GM23338 (cell line): ENCODE measurements at regions not wholly inside any gene's neighbourhood (a gene's known extent, or its start where the extent isn't known, plus 50 kb on each side); places are given as distances from the start of the nearest gene placed in this dataset.

ENCODE experiments used
- ATAC-seq: fragments of 200-7000 bp; cut with Tn5 transposase; 3 replicates; pipeline ENCODE4 v1.9.1; 2020
- DNase-seq: peaks from one replicate; pipeline ENCODE4 v3.0.0-alpha.2; 2015; ENCODE audit warnings: low spot score
- H2AFZ ChIP-seq: fragments of 200-600 bp; sonication (generic); 2 replicates; pipeline ENCODE4 v1.8.0; 2016; ENCODE audit warnings: antibody characterized with exemption, mild to moderate bottlenecking, moderate library complexity
- H3F3A ChIP-seq: fragments of 200-600 bp; sonication (generic); replicated peaks from 2 replicates; pipeline ENCODE4 v1.8.0; 2017; ENCODE audit warnings: antibody characterized with exemption, mixed run types, low read depth
- H3K27ac ChIP-seq: fragments of 200-600 bp; sonication (generic); 2 replicates; pipeline ENCODE4 v1.6.1; 2016; ENCODE audit warnings: low read depth
- H3K27me3 ChIP-seq: fragments of 200-600 bp; sonication (generic); 2 replicates; pipeline ENCODE4 v1.8.0; 2016; ENCODE audit warnings: mild to moderate bottlenecking, mixed run types, moderate library complexity; ENCODE audit not compliant: insufficient read depth
- H3K36me3 ChIP-seq: fragments of 200-600 bp; sonication (generic); 2 replicates; pipeline ENCODE4 v1.8.0; 2016; ENCODE audit warnings: mild to moderate bottlenecking; ENCODE audit not compliant: insufficient read depth
- H3K4me1 ChIP-seq: fragments of 200-600 bp; sonication (generic); 2 replicates; pipeline ENCODE4 v1.8.0; 2016; ENCODE audit warnings: mild to moderate bottlenecking, moderate library complexity; ENCODE audit not compliant: insufficient read depth
- H3K4me2 ChIP-seq: fragments of 200-600 bp; sonication (generic); 2 replicates; pipeline ENCODE4 v1.7.1; 2017; ENCODE audit warnings: mixed run types
- H3K4me3 ChIP-seq: fragments of 200-600 bp; sonication (generic); 2 replicates; pipeline ENCODE4 v1.6.1; 2016; ENCODE audit warnings: mixed run types
- H3K79me2 ChIP-seq: fragments of 200-600 bp; sonication (generic); replicated peaks from 2 replicates; pipeline ENCODE4 v1.8.0; 2017; ENCODE audit warnings: mild to moderate bottlenecking; ENCODE audit not compliant: insufficient read depth
- H3K9me2 ChIP-seq: fragments of 200-600 bp; sonication (generic); 2 replicates; pipeline ENCODE4 v1.8.0; 2017; ENCODE audit not compliant: insufficient read depth
- H4K20me1 ChIP-seq: fragments of 200-600 bp; sonication (generic); replicated peaks from 2 replicates; pipeline ENCODE4 v1.8.0; 2017; ENCODE audit warnings: mild to moderate bottlenecking; ENCODE audit not compliant: insufficient read depth
- H3K27ac Mint-ChIP-seq: 2 replicates; pipeline ENCODE4 v1.8.0; 2020; ENCODE audit warnings: inconsistent platforms, mild to moderate bottlenecking, moderate library complexity, mixed read lengths
- H3K27me3 Mint-ChIP-seq: 3 replicates; pipeline ENCODE4 v1.8.0; 2022; ENCODE audit warnings: low read depth, mild to moderate bottlenecking, moderate library complexity, mixed read lengths, inconsistent platforms; ENCODE audit not compliant: insufficient read depth, poor library complexity
- H3K36me3 Mint-ChIP-seq: 3 replicates; pipeline ENCODE4 v1.8.0; 2021; ENCODE audit warnings: low read depth, mild to moderate bottlenecking, inconsistent platforms, moderate library complexity, mixed read lengths
- H3K4me1 Mint-ChIP-seq: 3 replicates; pipeline ENCODE4 v1.8.0; 2020; ENCODE audit warnings: mild to moderate bottlenecking, inconsistent platforms, mixed read lengths
- H3K4me3 Mint-ChIP-seq: 3 replicates; pipeline ENCODE4 v1.8.0; 2021; ENCODE audit warnings: moderate library complexity, mild to moderate bottlenecking, inconsistent platforms, mixed read lengths
- H3K9me3 Mint-ChIP-seq: 3 replicates; pipeline ENCODE4 v1.8.0; 2020; ENCODE audit warnings: moderate library complexity, mild to moderate bottlenecking, inconsistent platforms, mixed read lengths
- CREB1 ChIP-seq: fragments of 250-450 bp; sonication (Bioruptor Pico); IDR thresholded peaks from 2 replicates; pipeline ENCODE4 v1.5.0; 2020; ENCODE audit warnings: low read depth, mild to moderate bottlenecking, moderate library complexity
- EZH2phosphoT487 ChIP-seq: fragments of 200-600 bp; sonication (generic); IDR thresholded peaks from one replicate; pipeline ENCODE4 v1.8.1; 2018; ENCODE audit warnings: antibody characterized with exemption; ENCODE audit not compliant: unreplicated experiment
- JUNB ChIP-seq: IDR thresholded peaks from one replicate; pipeline ENCODE4 v1.6.1; 2016; ENCODE audit warnings: antibody characterized with exemption; ENCODE audit not compliant: unreplicated experiment
- TF ChIP-seq, protein P1 (sequence below): fragments of 250-450 bp; sonication (Bioruptor Pico); IDR thresholded peaks from 2 replicates; pipeline ENCODE4 v1.5.0; 2020; ENCODE audit warnings: mild to moderate bottlenecking, moderate library complexity
- TF ChIP-seq, protein P2 (sequence below): IDR thresholded peaks from 2 replicates; pipeline ENCODE4 v1.6.1; 2016; ENCODE audit warnings: antibody characterized with exemption

DNA sequence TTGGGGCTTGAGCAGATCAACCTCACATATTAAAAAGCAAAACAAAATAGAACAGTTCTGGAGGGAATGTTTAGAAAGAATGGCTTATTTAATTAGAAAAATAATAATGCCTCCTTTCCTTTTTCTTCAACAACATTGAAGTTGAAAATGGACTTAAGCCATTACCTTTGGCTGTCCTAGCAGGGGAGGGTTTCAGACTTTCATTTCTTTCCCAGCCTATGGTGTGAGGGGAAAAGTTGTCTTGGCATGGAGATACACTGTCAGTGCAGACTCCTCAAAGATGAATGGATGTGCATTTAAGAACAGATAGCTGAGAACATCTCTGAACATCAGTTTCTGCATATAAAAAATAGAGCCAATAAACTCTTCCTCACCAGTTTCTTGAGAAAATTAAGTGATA lies 169.5 kb downstream of the PAX1 start (continued):
- TF ChIP-seq, protein P1, sequence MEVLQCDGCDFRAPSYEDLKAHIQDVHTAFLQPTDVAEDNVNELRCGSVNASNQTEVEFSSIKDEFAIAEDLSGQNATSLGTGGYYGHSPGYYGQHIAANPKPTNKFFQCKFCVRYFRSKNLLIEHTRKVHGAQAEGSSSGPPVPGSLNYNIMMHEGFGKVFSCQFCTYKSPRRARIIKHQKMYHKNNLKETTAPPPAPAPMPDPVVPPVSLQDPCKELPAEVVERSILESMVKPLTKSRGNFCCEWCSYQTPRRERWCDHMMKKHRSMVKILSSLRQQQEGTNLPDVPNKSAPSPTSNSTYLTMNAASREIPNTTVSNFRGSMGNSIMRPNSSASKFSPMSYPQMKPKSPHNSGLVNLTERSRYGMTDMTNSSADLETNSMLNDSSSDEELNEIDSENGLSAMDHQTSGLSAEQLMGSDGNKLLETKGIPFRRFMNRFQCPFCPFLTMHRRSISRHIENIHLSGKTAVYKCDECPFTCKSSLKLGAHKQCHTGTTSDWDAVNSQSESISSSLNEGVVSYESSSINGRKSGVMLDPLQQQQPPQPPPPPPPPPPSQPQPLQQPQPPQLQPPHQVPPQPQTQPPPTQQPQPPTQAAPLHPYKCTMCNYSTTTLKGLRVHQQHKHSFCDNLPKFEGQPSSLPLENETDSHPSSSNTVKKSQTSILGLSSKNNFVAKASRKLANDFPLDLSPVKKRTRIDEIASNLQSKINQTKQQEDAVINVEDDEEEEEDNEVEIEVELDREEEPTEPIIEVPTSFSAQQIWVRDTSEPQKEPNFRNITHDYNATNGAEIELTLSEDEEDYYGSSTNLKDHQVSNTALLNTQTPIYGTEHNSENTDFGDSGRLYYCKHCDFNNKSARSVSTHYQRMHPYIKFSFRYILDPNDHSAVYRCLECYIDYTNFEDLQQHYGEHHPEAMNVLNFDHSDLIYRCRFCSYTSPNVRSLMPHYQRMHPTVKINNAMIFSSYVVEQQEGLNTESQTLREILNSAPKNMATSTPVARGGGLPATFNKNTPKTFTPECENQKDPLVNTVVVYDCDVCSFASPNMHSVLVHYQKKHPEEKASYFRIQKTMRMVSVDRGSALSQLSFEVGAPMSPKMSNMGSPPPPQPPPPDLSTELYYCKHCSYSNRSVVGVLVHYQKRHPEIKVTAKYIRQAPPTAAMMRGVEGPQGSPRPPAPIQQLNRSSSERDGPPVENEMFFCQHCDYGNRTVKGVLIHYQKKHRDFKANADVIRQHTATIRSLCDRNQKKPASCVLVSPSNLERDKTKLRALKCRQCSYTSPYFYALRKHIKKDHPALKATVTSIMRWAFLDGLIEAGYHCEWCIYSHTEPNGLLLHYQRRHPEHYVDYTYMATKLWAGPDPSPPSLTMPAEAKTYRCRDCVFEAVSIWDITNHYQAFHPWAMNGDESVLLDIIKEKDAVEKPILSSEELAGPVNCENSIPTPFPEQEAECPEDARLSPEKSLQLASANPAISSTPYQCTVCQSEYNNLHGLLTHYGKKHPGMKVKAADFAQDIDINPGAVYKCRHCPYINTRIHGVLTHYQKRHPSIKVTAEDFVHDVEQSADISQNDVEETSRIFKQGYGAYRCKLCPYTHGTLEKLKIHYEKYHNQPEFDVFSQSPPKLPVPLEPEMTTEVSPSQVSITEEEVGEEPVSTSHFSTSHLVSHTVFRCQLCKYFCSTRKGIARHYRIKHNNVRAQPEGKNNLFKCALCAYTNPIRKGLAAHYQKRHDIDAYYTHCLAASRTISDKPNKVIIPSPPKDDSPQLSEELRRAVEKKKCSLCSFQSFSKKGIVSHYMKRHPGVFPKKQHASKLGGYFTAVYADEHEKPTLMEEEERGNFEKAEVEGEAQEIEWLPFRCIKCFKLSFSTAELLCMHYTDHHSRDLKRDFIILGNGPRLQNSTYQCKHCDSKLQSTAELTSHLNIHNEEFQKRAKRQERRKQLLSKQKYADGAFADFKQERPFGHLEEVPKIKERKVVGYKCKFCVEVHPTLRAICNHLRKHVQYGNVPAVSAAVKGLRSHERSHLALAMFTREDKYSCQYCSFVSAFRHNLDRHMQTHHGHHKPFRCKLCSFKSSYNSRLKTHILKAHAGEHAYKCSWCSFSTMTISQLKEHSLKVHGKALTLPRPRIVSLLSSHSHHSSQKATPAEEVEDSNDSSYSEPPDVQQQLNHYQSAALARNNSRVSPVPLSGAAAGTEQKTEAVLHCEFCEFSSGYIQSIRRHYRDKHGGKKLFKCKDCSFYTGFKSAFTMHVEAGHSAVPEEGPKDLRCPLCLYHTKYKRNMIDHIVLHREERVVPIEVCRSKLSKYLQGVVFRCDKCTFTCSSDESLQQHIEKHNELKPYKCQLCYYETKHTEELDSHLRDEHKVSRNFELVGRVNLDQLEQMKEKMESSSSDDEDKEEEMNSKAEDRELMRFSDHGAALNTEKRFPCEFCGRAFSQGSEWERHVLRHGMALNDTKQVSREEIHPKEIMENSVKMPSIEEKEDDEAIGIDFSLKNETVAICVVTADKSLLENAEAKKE (CRISPR knock-in tag), result no peak
- no peak for TF ChIP-seq CREB1 (CRISPR knock-in tag)
- TF ChIP-seq, protein P2, sequence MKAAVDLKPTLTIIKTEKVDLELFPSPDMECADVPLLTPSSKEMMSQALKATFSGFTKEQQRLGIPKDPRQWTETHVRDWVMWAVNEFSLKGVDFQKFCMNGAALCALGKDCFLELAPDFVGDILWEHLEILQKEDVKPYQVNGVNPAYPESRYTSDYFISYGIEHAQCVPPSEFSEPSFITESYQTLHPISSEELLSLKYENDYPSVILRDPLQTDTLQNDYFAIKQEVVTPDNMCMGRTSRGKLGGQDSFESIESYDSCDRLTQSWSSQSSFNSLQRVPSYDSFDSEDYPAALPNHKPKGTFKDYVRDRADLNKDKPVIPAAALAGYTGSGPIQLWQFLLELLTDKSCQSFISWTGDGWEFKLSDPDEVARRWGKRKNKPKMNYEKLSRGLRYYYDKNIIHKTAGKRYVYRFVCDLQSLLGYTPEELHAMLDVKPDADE, result no peak
- no peak for TF ChIP-seq EZH2phosphoT487

DNA sequence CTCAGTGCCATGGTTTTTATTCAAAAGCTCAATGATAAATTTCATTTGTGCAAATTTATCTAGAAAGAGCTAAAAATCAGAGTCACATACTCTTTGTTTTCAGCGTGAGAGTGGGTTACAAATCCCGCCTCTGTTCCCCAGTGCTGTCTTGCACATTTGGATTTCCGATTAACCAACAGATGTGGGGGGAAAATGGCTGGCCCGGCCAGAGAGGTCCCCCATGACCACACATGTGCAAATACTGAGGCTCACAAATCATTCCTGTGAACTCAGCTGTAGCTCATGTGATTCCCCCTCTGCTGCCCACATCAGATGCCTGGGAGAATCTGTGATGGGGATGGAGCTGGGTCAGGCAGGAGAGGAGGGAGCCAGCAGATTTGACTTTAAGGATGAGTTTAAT lies 168.7 kb downstream of the PAX1 start:
- H3F3A ChIP-seq, result no peaks in the 10 kb centered on the region
- H3K27me3 ChIP-seq, result peaks cover 64% of the 10 kb centered on the region
- no peaks in the 10 kb centered on the region for H3K36me3 ChIP-seq
- Mint-ChIP-seq H3K27me3 (peaks cover 7% of the 10 kb centered on the region), H3K4me1 (no peaks in the 10 kb centered on the region), H3K27ac (no peak overlapping the region), H3K36me3 (no peaks in the 10 kb centered on the region), H3K4me3 (no peak overlapping the region), H3K9me3 (no peaks in the 10 kb centered on the region)
- DNase-seq, result no peak
- no peak for ATAC-seq
- H3K4me3 ChIP-seq, result no peak overlapping the region
- no peaks in the 10 kb centered on the region for H4K20me1 ChIP-seq
- H3K4me1 ChIP-seq, result no peaks in the 10 kb centered on the region
- H2AFZ ChIP-seq, result no peak overlapping the region
- peaks cover 13% of the 10 kb centered on the region; the same call in 1 of the 2 replicates for H3K9me2 ChIP-seq
- no peak overlapping the region for H3K4me2 ChIP-seq
- no peaks in the 10 kb centered on the region for H3K79me2 ChIP-seq
- no peak overlapping the region for H3K27ac ChIP-seq
- no peak for TF ChIP-seq JUNB
- TF ChIP-seq, protein P2, result no peak
- TF ChIP-seq, protein P1 (CRISPR knock-in tag), result no peak
